ENCODE measurements at regions not wholly inside any gene's neighbourhood (a gene's known extent, or its start where the extent isn't known, plus 50 kb on each side); places are given as distances from the start of the nearest gene placed in this dataset.
A peak's percentile ranks its signal among the peaks of the same experiment; 100 is the strongest.

GRCh38 chr13:108070925-108071324 is 144.4 kb downstream of the LIG4 start:
- Mint-ChIP-seq H3K9me3 (ENCODE audit: unreplicated experiment) (peaks cover 7% of the 10 kb centered on the region), H3K27me3 (ENCODE audit: low read depth, unreplicated experiment) (no peaks in the 10 kb centered on the region), H3K27ac (ENCODE audit: unreplicated experiment) (no peak overlapping the region), H3K4me3 (ENCODE audit: unreplicated experiment) (no peak overlapping the region), H3K4me1 (ENCODE audit: low read depth, unreplicated experiment) (peaks cover 6% of the 10 kb centered on the region), H3K36me3 (ENCODE audit: low read depth, unreplicated experiment) (no peaks in the 10 kb centered on the region)
- no peak for FAIRE-seq
- Histone ChIP-seq H4K20me1 (ENCODE audit: insufficient read depth, low read length) (no peaks in the 10 kb centered on the region), H3K4me3 (ENCODE audit: insufficient read depth, low read depth, low read length) (no peak overlapping the region), H3K27me3 (ENCODE audit: insufficient read depth, low read length) (no peaks in the 10 kb centered on the region), H3K4me2 (ENCODE audit: low read length) (peak overlapping the region; percentile 5), H3K9me3 (ENCODE audit: insufficient read depth, low read depth, low read length) (peaks cover 3% of the 10 kb centered on the region), H2AFZ (ENCODE audit: low read depth, low read length) (no peak overlapping the region), H3K4me1 (ENCODE audit: insufficient read depth, low read length) (no peaks in the 10 kb centered on the region), H3K9ac (ENCODE audit: low read length) (no peak overlapping the region), H3K27ac (ENCODE audit: low read depth, low read length) (no peak overlapping the region), H3K79me2 (ENCODE audit: insufficient read depth, low read length) (no peaks in the 10 kb centered on the region), H3K36me3 (ENCODE audit: insufficient read depth, low read length) (no peaks in the 10 kb centered on the region)
- no peak for TF ChIP-seq CTCF (IDR thresholded peaks at IDR 0.05; ENCODE audit: insufficient read depth, low read depth, low read length)
- no peak for TF ChIP-seq EZH2 (IDR thresholded peaks at IDR 0.05; ENCODE audit: insufficient read depth, low read length)
- no peak for DNase-seq (ENCODE audit: low read depth)

- H3K36me3 Mint-ChIP-seq (ENCODE audit: low read depth, unreplicated experiment): no peaks in the 10 kb centered on the region
- no peak overlapping the region for H2AFZ ChIP-seq (ENCODE audit: low read depth, low read length)
- H3K9me3 Mint-ChIP-seq (ENCODE audit: unreplicated experiment): peaks cover 7% of the 10 kb centered on the region
Measured at GRCh38 chr13:108070491-108070890, 144.8 kb downstream of the LIG4 start.

More at GRCh38 chr13:108070491-108070890, 144.8 kb downstream of the LIG4 start:
- no peaks in the 10 kb centered on the region for H3K27me3 ChIP-seq (ENCODE audit: insufficient read depth, low read length)
- H3K4me1 ChIP-seq (ENCODE audit: insufficient read depth, low read length): no peaks in the 10 kb centered on the region
- H3K4me3 ChIP-seq (ENCODE audit: insufficient read depth, low read depth, low read length): no peak overlapping the region
- Mint-ChIP-seq H3K4me1 (ENCODE audit: low read depth, unreplicated experiment) (peaks cover 6% of the 10 kb centered on the region), H3K4me3 (ENCODE audit: unreplicated experiment) (no peak overlapping the region), H3K27ac (ENCODE audit: unreplicated experiment) (no peak overlapping the region), H3K27me3 (ENCODE audit: low read depth, unreplicated experiment) (no peaks in the 10 kb centered on the region)
- no peak for DNase-seq (ENCODE audit: low read depth)
- no peaks in the 10 kb centered on the region for H3K36me3 ChIP-seq (ENCODE audit: insufficient read depth, low read length)
- TF ChIP-seq CTCF (IDR thresholded peaks at IDR 0.05; ENCODE audit: insufficient read depth, low read depth, low read length) (no peak), EZH2 (IDR thresholded peaks at IDR 0.05; ENCODE audit: insufficient read depth, low read length) (no peak)
- H4K20me1 ChIP-seq (ENCODE audit: insufficient read depth, low read length): no peaks in the 10 kb centered on the region
- no peak overlapping the region for H3K27ac ChIP-seq (ENCODE audit: low read depth, low read length)
- H3K4me2 ChIP-seq (ENCODE audit: low read length): peak overlapping the region; percentile 5
- peaks cover 3% of the 10 kb centered on the region for H3K9me3 ChIP-seq (ENCODE audit: insufficient read depth, low read depth, low read length)
- no peak overlapping the region for H3K9ac ChIP-seq (ENCODE audit: low read length)
- FAIRE-seq: no peak
- H3K79me2 ChIP-seq (ENCODE audit: insufficient read depth, low read length): no peaks in the 10 kb centered on the region

Data from astrocyte (in vitro differentiated cells and primary cell).